Ammon's horn (tissue), 1 donor: ENCODE measurements at regions not wholly inside any gene's neighbourhood (a gene's known extent, or its start where the extent isn't known, plus 50 kb on each side); places are given as distances from the start of the nearest gene placed in this dataset.
"Not testable (repeated sequence)": the region's sequence is repeated elsewhere in the genome, so short reads cannot be mapped to it uniquely, and the experiment has no call there.

ENCODE experiments used
- DNase-seq: peaks from one replicate; pipeline ENCODE4 v3.0.0-alpha.2; 2016; ENCODE audit warnings: low spot score

DNA sequence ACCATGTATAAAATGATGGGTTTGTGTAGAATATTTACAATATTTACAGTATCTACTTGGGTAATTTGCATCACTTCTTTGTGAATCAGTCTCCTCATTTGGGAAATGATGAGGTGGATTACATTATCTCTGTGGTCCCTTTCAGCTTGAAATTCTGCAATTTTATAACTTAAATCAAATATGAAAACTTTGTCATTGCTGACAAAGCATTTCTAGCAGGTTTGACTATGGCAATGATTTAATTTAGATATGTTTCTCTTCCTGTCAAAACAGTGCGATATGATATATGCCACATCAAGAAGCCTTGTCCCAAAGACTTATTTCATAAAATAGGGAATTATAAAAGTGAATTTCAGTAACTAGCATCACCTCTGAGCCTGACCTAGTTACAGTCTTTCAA lies 315.8 kb upstream of the MEIS2 start:
- DNase-seq = no peak

DNA sequence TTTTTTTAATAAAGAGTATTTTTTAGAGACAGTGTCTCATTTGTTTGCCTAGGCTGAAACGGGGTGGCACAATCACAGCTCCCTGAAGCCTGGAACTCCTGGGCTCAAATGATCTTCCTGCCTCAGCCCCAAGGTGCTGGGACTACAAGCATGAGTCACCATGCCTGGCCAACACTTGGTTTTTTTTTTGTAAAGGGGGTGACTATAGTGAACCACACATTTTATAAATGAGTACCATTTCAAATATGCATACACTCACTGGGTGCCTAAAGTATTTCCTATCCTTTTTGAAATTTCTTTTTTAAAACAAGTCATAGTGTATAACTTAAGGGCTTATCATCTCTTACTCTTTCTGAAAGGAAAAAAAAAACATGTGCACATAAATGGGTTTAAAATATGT lies 325.2 kb upstream of the MEIS2 start:
- no peak for DNase-seq

DNA sequence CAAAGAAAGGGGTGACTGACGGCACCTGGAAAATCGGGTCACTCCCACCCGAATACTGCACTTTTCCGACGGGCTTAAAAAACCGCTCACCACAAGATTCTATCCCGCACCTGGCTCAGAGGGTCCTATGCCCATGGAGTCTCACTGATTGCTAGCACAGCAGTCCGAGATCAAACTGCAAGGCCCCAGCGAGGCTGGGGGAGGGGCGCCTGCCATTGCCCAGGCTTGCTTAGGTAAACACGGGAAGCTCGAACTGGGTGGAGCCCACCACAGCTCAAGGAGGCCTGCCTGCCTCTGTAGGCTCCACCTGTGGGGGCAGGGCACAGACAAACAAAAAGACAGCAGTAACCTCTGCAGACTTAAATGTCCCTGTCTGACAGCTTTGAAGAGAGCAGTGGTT lies 327.0 kb upstream of the MEIS2 start:
- DNase-seq = not testable (repeated sequence)

DNA sequence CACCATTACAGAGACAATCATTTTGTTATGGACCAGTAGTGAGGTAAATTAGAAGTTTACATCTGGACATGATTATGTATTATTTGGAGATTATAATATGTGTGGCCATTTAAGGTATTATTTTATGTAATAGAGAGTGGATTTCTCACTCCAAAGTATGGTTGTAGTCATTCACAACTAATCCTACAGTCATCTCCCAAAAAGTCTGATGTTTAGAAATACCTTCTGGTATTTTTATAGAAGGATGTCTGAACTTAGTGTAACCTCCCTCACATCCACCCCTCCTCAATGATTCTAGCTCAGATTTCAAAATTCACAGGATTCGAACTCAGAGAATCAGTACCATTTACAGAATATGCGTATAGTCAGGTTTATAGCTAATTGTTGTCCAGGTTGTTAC lies 346.6 kb upstream of the MEIS2 start:
- DNase-seq = no peak

DNA sequence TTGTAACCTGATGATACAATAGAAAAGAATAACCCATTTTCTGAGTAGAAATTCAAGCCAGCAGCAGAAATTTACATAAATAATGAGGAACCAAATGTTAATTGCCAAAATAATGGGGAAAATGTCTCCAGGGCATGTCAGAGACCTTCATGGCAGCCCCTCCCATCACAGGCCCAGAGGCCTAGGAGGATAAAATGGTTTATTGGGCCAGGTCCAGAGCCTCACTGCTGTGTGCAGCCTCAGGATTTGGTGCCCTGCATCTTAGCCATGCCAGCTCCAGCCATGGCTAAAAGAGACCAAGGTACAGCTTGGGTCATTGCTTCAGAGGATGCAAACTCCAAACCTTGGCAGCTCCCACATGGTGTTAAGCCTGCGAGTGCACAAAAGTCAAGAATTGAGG lies 352.1 kb upstream of the MEIS2 start:
- DNase-seq = no peak

DNA sequence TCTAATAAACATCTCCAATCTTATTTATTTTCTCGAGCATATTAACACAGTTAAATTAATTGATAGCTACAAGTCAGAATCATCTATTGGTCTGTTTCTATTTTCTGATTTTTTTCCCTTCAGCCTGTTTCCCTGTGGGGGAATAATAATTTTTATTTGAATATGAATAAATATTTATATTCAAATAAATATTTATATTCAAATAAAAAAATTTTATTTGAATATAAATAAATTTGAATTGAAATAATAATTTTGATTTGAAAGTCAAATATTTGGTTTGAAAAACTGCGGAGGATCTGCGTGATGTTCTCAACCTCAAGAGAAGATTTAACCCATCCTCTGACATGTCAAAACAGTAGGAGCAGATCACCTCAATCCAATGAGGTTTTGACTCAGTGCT lies 380.1 kb upstream of the MEIS2 start:
- no peak for DNase-seq

DNA sequence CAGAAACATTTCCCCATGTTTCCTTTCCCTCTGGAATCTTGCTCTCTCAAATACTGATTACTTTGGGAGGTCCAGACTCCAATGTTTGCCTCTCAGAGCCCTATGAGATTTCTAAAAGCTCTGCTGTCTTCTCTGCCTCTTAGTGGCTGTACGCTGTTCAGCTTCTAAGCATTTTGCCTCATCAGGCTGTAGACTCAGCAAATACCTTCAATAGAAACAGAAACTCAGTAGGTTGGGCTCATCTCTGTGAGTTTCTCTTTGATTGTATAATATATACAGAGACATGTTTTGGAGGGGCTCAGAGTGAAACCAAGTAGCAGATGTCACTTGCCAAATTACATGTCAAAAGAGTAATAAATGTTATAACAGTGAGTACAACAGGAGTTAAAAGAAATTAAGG lies 380.8 kb upstream of the MEIS2 start:
- no peak for DNase-seq

DNA sequence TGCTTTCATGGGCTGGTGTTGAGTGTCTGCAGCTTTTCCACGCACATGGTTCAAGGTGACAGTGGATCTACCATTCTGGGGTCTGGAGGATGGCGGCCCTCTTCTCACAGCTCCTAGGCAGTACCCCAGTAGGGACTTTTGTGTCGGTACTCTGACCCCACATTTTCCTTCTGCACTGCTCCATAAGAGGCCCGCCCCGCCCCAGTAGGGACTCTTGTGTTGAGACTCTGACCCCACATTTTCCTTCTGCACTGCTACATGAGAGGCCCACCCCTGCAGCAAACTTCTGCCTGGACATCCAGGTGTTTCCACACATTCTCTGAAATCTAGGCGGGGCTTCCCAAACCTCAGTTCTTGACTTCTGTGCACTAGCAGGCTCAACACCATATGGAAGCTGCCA lies 383.4 kb upstream of the MEIS2 start:
- no peak for DNase-seq

DNA sequence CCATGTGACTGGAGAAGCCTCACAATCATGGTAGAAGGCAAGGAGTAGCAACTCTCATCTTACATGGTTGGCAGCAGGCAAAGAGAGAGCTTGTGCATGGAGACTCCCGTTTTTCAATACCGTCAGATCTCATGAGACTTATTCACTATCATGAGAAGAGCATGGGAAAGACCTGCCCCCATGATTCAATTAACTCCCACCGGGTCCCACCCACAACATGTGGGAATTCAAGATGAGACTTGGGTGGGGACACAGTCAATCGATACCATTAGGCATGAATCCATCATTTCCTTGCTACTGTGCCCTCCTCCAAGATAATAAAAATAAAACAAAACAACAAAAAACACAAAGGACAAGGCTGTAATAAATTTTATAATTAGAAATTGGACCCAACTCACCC lies 384.7 kb upstream of the MEIS2 start:
- DNase-seq = no peak

DNA sequence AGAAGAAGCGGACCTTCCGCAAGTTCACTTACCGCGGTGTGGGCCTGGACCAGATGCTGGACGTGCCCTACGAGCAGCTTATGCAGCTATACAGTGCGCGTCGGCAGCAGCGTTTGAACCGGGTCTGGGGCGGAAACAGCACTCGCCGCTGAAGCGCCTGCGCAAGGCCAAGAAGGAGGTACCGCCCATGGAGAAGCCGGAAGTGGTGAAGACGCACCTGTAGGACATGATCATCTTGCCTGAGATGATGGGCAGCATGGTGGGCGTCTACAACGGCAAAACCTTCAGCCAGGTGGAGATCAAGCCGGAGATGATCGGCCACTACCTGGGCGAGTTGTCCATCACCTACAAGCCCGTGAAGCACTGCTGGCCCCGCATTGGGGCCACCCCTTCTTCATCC lies 390.4 kb upstream of the MEIS2 start:
- DNase-seq = no peak

DNA sequence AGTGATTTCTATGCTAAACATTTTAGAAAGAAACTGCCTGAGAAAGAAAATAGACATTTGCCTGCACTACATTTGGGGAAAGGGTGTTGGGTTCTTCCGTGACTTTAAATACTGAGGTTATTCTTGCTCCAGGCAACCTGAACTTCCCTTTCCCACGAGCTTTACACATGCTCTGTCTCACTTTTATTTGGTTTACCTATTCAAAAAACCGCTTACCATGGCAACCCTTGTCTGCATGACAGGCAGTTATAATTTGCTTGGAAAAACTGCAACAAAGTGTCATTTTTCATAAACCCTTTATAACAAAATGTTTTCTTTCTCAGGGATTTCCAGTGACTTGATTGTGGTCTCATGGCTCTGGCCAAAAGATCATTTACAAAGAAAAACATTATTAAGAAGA lies 416.3 kb upstream of the MEIS2 start:
- no peak for DNase-seq

DNA sequence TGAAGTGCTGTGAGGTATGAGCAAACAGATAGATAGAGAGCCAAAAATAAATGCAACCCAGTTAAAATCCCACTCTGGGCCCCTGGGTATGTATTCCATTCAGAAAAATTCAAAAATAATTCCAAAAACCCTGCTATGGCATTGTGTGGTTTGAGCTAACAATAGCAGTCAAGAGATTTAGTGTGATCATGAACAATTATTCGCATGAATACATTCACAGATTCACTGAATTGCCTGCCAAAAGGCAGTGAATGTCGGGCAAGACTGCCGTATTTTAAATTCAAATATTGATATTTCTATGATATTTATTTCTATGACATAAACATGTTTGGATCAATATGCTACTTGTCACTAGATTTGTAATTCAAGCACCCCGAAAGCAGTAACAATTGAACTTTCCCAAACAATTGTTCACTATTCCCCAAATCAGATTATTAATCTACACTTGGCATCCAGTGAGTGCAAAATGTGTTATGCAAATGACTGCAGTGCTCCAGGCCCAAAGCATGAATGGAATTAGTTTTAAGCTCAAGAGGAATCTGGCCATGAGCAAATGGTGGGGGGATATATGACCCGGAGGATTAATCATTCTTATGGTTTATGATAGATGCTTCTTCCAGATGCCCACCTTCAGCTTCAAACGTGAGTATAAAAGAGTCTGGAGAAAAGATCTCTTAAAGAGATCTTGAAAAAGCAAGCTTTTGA lies 417.0 kb upstream of the MEIS2 start:
- DNase-seq = no peak

DNA sequence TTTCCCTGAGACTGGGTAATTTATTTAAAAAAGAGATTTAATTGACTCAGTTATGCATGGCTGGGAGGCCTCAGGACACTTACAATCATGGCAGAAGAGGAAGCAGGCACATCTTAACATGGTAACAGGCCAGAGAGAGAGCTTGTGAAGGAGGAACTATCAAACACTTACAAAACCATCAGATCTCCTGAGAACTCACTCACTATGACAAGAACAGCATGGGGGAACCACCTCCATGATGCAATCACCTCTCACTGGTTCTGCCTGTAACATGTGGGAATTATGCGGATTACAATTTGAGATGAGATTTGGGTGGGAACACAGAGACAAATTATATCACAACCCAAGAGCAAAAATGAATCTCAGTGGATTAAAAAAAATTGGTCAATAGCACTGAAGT lies 416.0 kb upstream of the TMCO5A start:
- no peak for DNase-seq

DNA sequence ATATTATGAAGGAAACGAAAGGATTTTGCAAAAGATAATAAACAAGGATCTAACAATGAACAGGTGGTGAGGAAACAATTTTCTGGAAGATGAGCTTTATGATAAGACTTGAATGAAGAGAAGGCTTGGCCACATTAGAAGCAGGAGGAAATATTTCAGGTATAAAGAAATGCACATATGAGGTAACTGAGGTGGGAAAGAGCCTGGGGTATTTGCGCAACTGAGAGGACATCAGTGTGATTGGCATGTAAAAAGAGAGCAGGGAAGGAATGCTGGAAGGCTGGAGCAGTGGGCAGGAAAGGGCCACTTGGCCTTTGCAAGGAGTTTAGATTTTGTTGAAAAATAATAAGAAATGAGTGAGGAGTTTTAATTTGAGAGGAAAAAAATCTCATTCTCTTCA lies 414.4 kb upstream of the TMCO5A start:
- no peak for DNase-seq

DNA sequence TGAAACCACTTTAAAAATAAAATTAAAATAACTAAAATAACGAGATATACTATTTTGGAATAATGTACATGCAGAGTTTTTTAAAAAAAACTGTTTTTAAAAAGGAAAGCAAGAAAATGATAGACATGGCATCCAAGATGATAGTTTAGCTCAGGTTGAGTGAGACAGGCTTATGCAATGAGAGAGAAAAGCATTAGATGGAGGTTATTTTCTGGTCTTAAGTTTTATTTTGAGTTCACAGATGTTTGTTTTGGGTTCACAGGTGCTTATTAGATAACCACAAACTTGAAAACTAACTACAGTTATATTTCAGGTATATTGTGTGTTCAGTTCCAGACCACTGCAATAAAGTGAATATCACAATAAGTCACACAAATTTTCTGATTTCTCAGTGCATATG lies 413.6 kb upstream of the TMCO5A start:
- DNase-seq = no peak

DNA sequence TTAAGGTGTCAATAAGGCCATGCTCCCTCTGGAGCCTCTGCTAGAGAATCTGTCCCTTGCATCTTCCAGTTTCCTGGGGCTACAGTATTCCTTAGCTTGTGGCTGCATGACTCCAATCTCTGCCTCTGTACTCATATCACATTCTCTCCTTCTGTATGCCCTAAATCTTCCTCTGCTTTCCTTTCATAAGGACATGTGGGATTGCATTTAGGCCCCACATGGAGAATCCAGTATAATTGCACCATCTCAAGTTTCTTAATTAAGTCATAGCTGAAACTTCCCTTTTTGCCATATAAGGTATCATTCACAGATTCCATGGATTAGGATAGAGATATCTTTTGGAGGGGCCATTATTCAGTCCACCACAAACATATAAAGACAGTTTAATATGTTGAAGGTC lies 409.8 kb upstream of the TMCO5A start:
- DNase-seq = no peak

DNA sequence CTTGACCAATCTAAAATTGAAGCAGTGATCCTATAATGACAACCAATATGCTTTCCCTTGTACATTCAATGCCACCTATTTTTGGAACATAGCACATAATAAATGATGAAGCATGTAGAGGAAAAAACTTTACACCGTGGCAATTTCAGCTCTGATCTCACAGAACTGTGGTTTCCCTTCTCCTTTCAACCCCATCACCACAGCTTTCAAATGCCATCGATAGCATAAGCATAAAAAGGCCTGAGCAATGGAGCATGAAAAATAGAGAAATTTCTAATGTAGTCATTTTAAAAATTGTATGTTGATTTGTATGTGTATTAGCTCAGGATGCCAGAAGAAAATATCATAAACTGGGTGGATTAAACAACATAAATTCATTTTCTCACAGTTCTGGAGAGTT lies 406.0 kb upstream of the TMCO5A start:
- no peak for DNase-seq

DNA sequence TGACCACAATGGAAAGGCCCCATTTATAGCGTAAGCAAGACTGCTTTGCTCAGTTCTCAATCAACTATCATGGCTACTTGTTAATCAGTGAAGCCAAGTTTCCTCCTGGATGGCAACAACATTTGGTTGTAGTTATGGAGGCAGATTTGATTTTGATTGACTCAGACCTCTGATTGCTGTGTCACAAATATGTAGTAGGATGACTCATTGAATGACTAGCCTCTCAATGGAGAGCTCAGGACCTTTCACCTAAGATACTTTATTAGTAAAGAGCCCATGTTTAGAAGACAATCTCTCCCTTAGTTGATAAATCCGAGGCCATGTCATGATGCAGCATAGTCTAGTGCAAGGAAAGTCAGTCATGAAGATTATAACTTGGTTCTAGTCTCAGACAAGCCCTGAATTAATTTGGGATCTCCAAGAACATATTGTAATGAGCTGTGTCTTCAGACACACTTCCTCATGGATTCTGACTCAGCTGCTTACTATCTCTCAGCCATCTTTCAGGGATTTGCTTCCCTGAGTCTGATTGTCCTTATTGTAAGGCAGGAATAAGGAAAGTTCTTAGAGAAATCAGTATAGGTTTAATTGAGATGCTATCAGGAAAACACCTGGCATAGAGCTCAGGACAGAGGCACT lies 397.4 kb upstream of the TMCO5A start:
- no peak for DNase-seq

DNA sequence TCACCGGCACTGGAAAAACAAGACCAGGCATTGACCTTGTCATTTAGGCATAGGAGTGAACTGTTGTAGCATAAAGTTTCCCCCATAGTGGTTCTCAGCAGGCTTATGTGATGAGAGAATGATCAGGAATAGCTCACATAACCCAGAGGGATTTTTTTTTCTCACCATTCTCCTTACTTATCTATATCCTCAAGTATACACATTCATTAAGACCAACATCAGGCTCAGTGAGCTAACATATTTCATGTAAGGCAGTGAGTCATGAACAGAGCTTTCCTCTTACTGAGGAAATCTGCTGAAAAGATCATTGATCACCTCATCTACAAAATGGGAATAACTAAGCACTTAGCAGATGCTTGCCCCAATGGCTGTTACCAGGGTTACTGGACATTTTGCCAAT lies 396.6 kb upstream of the TMCO5A start:
- DNase-seq = no peak

DNA sequence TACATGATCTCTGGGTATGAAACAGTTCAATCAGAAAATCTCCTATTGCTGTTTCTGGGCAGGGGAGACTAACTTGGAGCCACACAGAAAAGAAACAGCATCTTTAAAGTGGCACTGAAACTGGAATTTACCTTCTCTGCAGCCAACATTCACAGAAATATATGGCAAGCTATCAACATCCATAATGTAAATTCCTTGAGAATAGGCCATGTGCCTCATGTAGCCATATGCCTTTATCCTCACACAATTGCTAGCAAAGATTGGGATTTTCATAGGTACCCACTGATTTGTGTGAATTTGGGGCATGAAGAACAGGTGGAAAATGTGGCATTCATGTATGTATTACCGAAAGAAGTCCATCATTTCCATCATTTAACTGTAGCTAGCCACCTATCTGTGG lies 386.3 kb upstream of the TMCO5A start:
- no peak for DNase-seq

DNA sequence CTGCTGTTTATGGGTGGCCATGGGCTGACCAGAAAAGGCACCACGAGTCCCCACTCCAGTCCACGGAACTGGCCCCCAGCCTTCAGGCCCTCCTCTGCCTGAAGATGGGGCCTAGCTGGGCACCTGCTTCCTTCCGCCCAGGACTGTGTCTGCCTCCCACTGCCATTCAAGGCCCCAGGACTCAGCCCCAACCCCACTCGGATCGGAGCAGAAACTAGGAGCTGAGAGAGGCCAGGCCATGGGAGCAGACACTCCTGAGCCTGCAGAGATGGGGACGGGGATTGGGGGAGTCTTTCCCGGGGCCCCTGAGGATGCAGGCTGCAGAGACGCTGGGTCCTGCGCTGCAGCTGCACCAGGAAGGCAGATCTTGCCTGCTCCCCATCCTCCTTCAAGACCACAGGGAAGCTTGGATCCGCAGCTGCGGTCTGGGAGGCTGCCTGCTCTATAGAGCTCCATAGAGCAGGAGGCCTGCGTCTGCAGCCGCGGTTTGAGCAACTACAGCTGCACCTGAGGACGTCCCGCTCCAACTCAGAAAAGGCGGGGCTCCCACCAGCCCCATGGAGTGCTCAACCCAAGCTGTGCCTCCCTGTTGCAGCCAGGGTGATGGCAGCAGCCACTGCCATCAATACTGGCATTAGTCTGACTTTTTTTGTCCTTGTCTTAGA lies 383.9 kb upstream of the TMCO5A start:
- DNase-seq = no peak

DNA sequence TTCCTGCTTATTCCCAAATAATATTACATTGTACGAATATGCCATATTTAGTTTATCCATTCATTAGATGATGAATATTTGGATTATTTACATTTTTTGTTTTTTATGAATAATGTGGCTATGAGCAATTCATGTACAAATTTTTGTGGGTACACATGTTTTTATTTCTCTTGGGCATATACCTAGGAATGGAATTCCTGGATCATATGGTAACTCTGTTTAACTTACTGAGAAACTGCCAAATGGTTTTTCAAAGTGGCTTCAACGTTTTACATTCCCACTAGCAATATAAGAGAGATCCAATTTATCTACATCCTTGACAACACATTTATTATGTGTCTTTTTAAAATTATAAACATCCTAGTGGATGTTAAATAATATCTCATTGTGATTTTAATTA lies 362.0 kb upstream of the TMCO5A start:
- no peak for DNase-seq

DNA sequence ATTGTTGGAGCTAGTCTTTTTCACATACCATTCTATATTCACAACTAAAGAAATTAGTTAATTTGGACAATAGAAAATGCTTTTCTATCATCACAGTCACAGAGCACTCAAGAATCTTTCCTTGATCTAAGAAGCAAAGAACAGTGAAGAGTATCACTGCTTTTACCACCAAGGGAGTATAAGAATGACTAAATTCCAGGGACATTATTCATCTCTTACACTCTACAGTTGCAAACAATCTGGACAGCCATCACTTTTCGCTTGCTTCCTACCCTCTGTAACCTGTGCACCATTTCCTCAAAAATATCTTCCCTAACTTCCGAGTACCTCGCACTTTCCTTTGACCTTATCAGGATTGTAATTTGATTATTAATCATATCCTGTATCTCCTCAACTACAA lies 359.5 kb upstream of the TMCO5A start:
- DNase-seq = no peak

DNA sequence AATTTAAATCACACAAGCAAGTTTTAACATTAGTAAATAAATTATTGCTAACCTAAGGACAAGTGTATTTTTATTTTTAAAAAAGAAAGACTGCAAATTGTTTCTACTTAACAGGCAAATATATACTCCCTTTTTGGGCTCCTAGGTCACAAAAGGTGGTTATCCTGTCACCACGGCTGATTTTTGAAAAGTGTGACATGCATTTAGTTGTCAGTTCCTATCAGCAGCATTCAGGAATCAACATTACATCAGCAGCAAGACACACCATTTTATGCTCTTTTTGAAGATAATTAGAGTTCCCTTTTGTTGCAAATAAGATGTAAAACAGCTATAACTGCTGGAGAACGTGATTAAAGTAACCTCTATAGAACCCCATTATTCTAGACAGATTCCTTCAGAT lies 357.5 kb upstream of the TMCO5A start:
- DNase-seq = no peak
